ENCODE measurements at regions not wholly inside any gene's neighbourhood (a gene's known extent, or its start where the extent isn't known, plus 50 kb on each side); places are given as distances from the start of the nearest gene placed in this dataset. TPM values are rescaled to one million over a fixed set of nuclear protein-coding genes. Genes with fewer than 3 reads are reported as not detected.

- no peak for DNase-seq
Observed at GRCh38 chr20:21826976-21827375, 121.5 kb downstream of the PAX1 start.

GRCh38 chr20:21821358-21821757 lies 115.9 kb downstream of the PAX1 start:
- DNase-seq: no peak

GRCh38 chr20:21820688-21821087 lies 115.2 kb downstream of the PAX1 start:
- DNase-seq: no peak

- no peak for DNase-seq
Observed at GRCh38 chr20:21820045-21820444, 114.6 kb downstream of the PAX1 start.

- DNase-seq: no peak
Observed at GRCh38 chr20:21812379-21812778, 106.9 kb downstream of the PAX1 start.

- no peak for DNase-seq
Observed at GRCh38 chr20:21809961-21810523, 104.6 kb downstream of the PAX1 start.

GRCh38 chr20:21808863-21809664 lies 103.6 kb downstream of the PAX1 start:
- no peak for DNase-seq

GRCh38 chr20:21808139-21808538 lies 102.7 kb downstream of the PAX1 start:
- no peak for DNase-seq

GRCh38 chr20:21804802-21805201 lies 99.3 kb downstream of the PAX1 start:
- DNase-seq: no peak

- no peak for DNase-seq
Observed at GRCh38 chr20:21801193-21801592, 95.7 kb downstream of the PAX1 start.

- DNase-seq: no peak
Observed at GRCh38 chr20:21798384-21798783, 92.9 kb downstream of the PAX1 start.

GRCh38 chr20:21796059-21796458 lies 90.6 kb downstream of the PAX1 start:
- no peak for DNase-seq

- no peak for DNase-seq
Observed at GRCh38 chr20:21788082-21788481, 82.6 kb downstream of the PAX1 start.

GRCh38 chr20:21781446-21782075 lies 76.1 kb downstream of the PAX1 start:
- DNase-seq: no peak

- no peak for DNase-seq
Observed at GRCh38 chr20:21780528-21780927, 75.1 kb downstream of the PAX1 start.

Small RNAs in the stretch of these regions (small RNA-seq; reads per million reads assigned to genes)
- gene AL121912.1: not detected

Measured in occipital lobe (tissue), 2 donors.